Medulla oblongata (tissue), 1 donor: ENCODE measurements at regions not wholly inside any gene's neighbourhood (a gene's known extent, or its start where the extent isn't known, plus 50 kb on each side); places are given as distances from the start of the nearest gene placed in this dataset.

Source experiments
- DNase-seq: peaks from one replicate; pipeline ENCODE4 v3.0.0-alpha.2; 2015; ENCODE audit errors: extremely low spot score

- DNase-seq, result no peak
These were observed 621.5 kb downstream of the QKI start for GRCh38 chr6:164035900-164036485.

GRCh38 chr6:164034602-164035140 is 620.2 kb downstream of the QKI start:
- DNase-seq, result no peak

GRCh38 chr6:164025180-164025579 is 610.7 kb downstream of the QKI start:
- DNase-seq, result no peak

GRCh38 chr6:164023535-164023934 is 609.0 kb downstream of the QKI start:
- DNase-seq, result no peak

- no peak for DNase-seq
These were observed 608.1 kb downstream of the QKI start for GRCh38 chr6:164022632-164023031.

- no peak for DNase-seq
These were observed 607.2 kb downstream of the QKI start for GRCh38 chr6:164021589-164022250.

GRCh38 chr6:164020142-164020541 is 605.6 kb downstream of the QKI start:
- no peak for DNase-seq

GRCh38 chr6:164018133-164018532 is 603.6 kb downstream of the QKI start:
- no peak for DNase-seq

- no peak for DNase-seq
These were observed 601.5 kb downstream of the QKI start for GRCh38 chr6:164016056-164016455.

GRCh38 chr6:164015088-164015484 is 600.6 kb downstream of the QKI start:
- no peak for DNase-seq

- no peak for DNase-seq
These were observed 600.0 kb downstream of the QKI start for GRCh38 chr6:164014346-164015087.

- DNase-seq, result no peak
These were observed 599.1 kb downstream of the QKI start for GRCh38 chr6:164013480-164014208.

- DNase-seq, result no peak
These were observed 596.8 kb downstream of the QKI start for GRCh38 chr6:164011321-164011720.

GRCh38 chr6:164010441-164011103 is 596.1 kb downstream of the QKI start:
- DNase-seq, result peak; percentile 63

GRCh38 chr6:164008902-164009301 is 594.4 kb downstream of the QKI start:
- no peak for DNase-seq

- DNase-seq, result no peak
These were observed 593.4 kb downstream of the QKI start for GRCh38 chr6:164007881-164008280.

GRCh38 chr6:164006459-164006858 is 591.9 kb downstream of the QKI start:
- DNase-seq, result no peak

GRCh38 chr6:164005004-164005711 is 590.6 kb downstream of the QKI start:
- no peak for DNase-seq

- no peak for DNase-seq
These were observed 585.8 kb downstream of the QKI start for GRCh38 chr6:164000276-164000675.

GRCh38 chr6:163999475-164000125 is 585.1 kb downstream of the QKI start:
- no peak for DNase-seq
